Sigmoid colon (tissue), 6 donors: ENCODE measurements at regions not wholly inside any gene's neighbourhood (a gene's known extent, or its start where the extent isn't known, plus 50 kb on each side); places are given as distances from the start of the nearest gene placed in this dataset.
"Not testable (repeated sequence)": the region's sequence is repeated elsewhere in the genome, so short reads cannot be mapped to it uniquely, and the experiment has no call there.

Source experiments
- DNase-seq: peaks from one replicate; pipeline ENCODE4 v3.0.0-alpha.2; 2019
- H3K27ac ChIP-seq, 4 donors: fragments of 200-600 bp; sonication (generic); one replicate each; pipeline ENCODE4 v1.5.1; 2016 to 2019; ENCODE audit warnings: mild to moderate bottlenecking in 1 of 4
- H3K27me3 ChIP-seq, 3 donors: fragments of 200-600 bp; sonication (generic); one replicate each; pipeline ENCODE4 v1.5.1; 2019; ENCODE audit warnings: mild to moderate bottlenecking in 1 of 3
- H3K36me3 ChIP-seq, 4 donors: fragments of 200-600 bp; sonication (generic); one replicate each; pipeline ENCODE4 v1.5.1; 2016 to 2019
- H3K4me1 ChIP-seq, 4 donors: fragments of 200-600 bp; sonication (generic); one replicate each; pipeline ENCODE4 v1.5.1; 2017 to 2019
- H3K4me3 ChIP-seq, 4 donors: fragments of 200-600 bp; sonication (generic); one replicate each; pipeline ENCODE4 v1.5.1; 2017 to 2019; ENCODE audit warnings: mild to moderate bottlenecking in 2 of 4, moderate library complexity in 1 of 4
- H3K9me3 ChIP-seq, 4 donors: fragments of 200-600 bp in 3 of 4; sonication (generic) in 3 of 4; one replicate each; pipeline versions ENCODE4 v1.5.1 to v1.6.1; 2013 to 2019
- CTCF ChIP-seq, 4 experiments: fragments of 450-650 bp in 3 of 4; fragments of 200-600 bp in 1 of 4; IDR thresholded peaks; one replicate each; pipeline ENCODE4 v1.5.1; 2016 to 2019; ENCODE audit warnings: antibody characterized with exemption in 4 of 4, mild to moderate bottlenecking in 3 of 4, moderate library complexity in 2 of 4
- EP300 ChIP-seq, 4 donors: sonication (generic); formaldehyde crosslinking; IDR thresholded peaks; one replicate each; pipeline ENCODE4 v1.6.1; 2017; ENCODE audit warnings: antibody characterized with exemption in 4 of 4
- POLR2A ChIP-seq, 2 donors: fragments of 450-650 bp; IDR thresholded peaks; one replicate each; pipeline ENCODE4 v1.6.1; 2016; ENCODE audit warnings: antibody characterized with exemption in 2 of 2, mild to moderate bottlenecking in 2 of 2, moderate library complexity in 2 of 2
- POLR2AphosphoS5 ChIP-seq, 4 donors: sonication (generic); formaldehyde crosslinking; IDR thresholded peaks; one replicate each; pipeline ENCODE4 v1.6.1; 2017; ENCODE audit warnings: antibody characterized with exemption in 4 of 4
- WGBS, 2 donors: extraction: QIAGEN DNeasy Blood & Tissue Kit; methylation state at CpG; one replicate each; pipeline ENCODE4 v1.1.7; 2013; 5-methylcytosine and 5-hydroxymethylcytosine counted together
- intact Hi-C: fragments of 100-400 bp; cut with DNase I; formaldehyde crosslinking; loops from one replicate; pipeline ENCODE4 v1.15.1; 2023
- donor health status: healthy with polysubstance abuse.
- donor health status: healthy.

GRCh38 chr1:20411196-20411980 is 74.6 kb downstream of the CAMK2N1 start:
- H3K27ac ChIP-seq = no peak overlapping the region

GRCh38 chr1:20410503-20410902 is 75.5 kb downstream of the CAMK2N1 start:
- no peak for DNase-seq
- 91 to 94% methylated on average over 1 of the region's 1 CpG for WGBS, 2 donors
- no peak overlapping the region for H3K4me3 ChIP-seq
- H3K9me3 ChIP-seq = no peaks in the 10 kb centered on the region
- intact Hi-C loops = no loop called here
- H3K27me3 ChIP-seq = peaks cover 0 to under 1% (median 0%) of the 10 kb centered on the region in 3 donors
- H3K4me1 ChIP-seq = no peaks in the 10 kb centered on the region
- H3K27ac ChIP-seq = no peak overlapping the region
- TF ChIP-seq POLR2A (IDR thresholded peaks at IDR 0.05) = no peak
- no peak for TF ChIP-seq CTCF (IDR thresholded peaks at IDR 0.05)
- no peak for TF ChIP-seq EP300 (IDR thresholded peaks at IDR 0.05)
- TF ChIP-seq POLR2AphosphoS5 (IDR thresholded peaks at IDR 0.05) = no peak
- no peaks in the 10 kb centered on the region for H3K36me3 ChIP-seq

More at GRCh38 chr1:20411196-20411980, 74.6 kb downstream of the CAMK2N1 start:
- intact Hi-C loops = no loop called here
- no peaks in the 10 kb centered on the region for H3K4me1 ChIP-seq
- no peak overlapping the region for H3K4me3 ChIP-seq
- no peaks in the 10 kb centered on the region for H3K27me3 ChIP-seq
- DNase-seq = no peak
- no peaks in the 10 kb centered on the region for H3K36me3 ChIP-seq
- 73 to 78% methylated on average over 10 of the region's 10 CpGs for WGBS, 2 donors
- no peaks in the 10 kb centered on the region for H3K9me3 ChIP-seq
- no peak for TF ChIP-seq CTCF (IDR thresholded peaks at IDR 0.05)
- TF ChIP-seq POLR2AphosphoS5 (IDR thresholded peaks at IDR 0.05) = no peak
- TF ChIP-seq POLR2A (IDR thresholded peaks at IDR 0.05) = no peak
- TF ChIP-seq EP300 (IDR thresholded peaks at IDR 0.05) = no peak

- H3K4me3 ChIP-seq = no peak overlapping the region
- peaks cover 0 to 6% (median 0%) of the 10 kb centered on the region in 3 donors for H3K27me3 ChIP-seq
- no peak overlapping the region for H3K27ac ChIP-seq
- no peaks in the 10 kb centered on the region for H3K9me3 ChIP-seq
- intact Hi-C loops = no loop called here
- WGBS, 2 donors = 67 to 71% methylated on average over 8 of the region's 8 CpGs
- no peak for DNase-seq
- TF ChIP-seq POLR2A (IDR thresholded peaks at IDR 0.05) (no peak), CTCF (IDR thresholded peaks at IDR 0.05) (no peak), EP300 (IDR thresholded peaks at IDR 0.05) (no peak), POLR2AphosphoS5 (IDR thresholded peaks at IDR 0.05) (no peak)
- no peaks in the 10 kb centered on the region for H3K4me1 ChIP-seq
- no peaks in the 10 kb centered on the region for H3K36me3 ChIP-seq
Measured at GRCh38 chr1:20409971-20410370, 76.0 kb downstream of the CAMK2N1 start.

- H3K4me3 ChIP-seq = no peak overlapping the region
- TF ChIP-seq POLR2AphosphoS5 (IDR thresholded peaks at IDR 0.05) (no peak), CTCF (IDR thresholded peaks at IDR 0.05) (no peak)
- H3K36me3 ChIP-seq = no peaks in the 10 kb centered on the region
- H3K27me3 ChIP-seq = peaks cover 0 to 16% (median 7%) of the 10 kb centered on the region in 3 donors
- no peak for DNase-seq
- 88 to 93% methylated on average over 3 of the region's 3 CpGs for whole genome bisulfite sequencing, 2 donors
- no peaks in the 10 kb centered on the region for H3K4me1 ChIP-seq
- H3K9me3 ChIP-seq = no peaks in the 10 kb centered on the region
- no peak overlapping the region for H3K27ac ChIP-seq
- intact Hi-C loops = no loop called here
Measured at GRCh38 chr1:20409012-20409411, 77.0 kb downstream of the CAMK2N1 start.

- 71 to 94% methylated on average over 6 of the region's 6 CpGs for whole genome bisulfite sequencing, 2 donors
- intact Hi-C loops, H3K4me3 ChIP-seq, DNase-seq, H3K4me1 ChIP-seq, H3K36me3 ChIP-seq, H3K27ac ChIP-seq, H3K9me3 ChIP-seq: not testable (repeated sequence)
- peaks cover 0 to 24% (median 8%) of the 10 kb centered on the region in 3 donors for H3K27me3 ChIP-seq
Measured at GRCh38 chr1:20408133-20408650, 77.8 kb downstream of the CAMK2N1 start.
